SK-N-DZ (cell line): ENCODE measurements at regions not wholly inside any gene's neighbourhood (a gene's known extent, or its start where the extent isn't known, plus 50 kb on each side); places are given as distances from the start of the nearest gene placed in this dataset.

ENCODE experiments used
- DNase-seq: peaks from one replicate; pipeline ENCODE4 v3.0.0-alpha.2; 2015; ENCODE audit warnings: low spot score

DNA sequence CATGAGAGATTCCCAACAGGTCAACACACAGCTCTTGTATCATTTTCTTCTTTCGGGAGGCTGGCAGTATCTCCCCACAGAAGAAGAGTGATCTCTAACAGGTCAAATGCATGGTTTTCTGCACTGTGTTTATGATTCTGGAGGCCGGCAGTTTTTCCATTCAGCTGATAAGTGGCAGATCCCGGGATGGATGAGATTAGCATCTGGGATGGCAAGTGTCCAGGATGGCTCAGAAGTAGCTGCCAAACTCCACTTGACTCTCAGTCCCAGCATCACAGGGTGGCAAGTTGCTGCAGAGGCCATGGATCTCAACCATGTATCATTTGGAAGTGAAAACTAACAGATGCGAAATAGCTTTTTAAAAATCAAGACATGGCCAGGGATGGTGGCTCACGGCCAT, 97.8 kb upstream of the SLC44A1 start:
- DNase-seq, result peak; percentile 39

DNA sequence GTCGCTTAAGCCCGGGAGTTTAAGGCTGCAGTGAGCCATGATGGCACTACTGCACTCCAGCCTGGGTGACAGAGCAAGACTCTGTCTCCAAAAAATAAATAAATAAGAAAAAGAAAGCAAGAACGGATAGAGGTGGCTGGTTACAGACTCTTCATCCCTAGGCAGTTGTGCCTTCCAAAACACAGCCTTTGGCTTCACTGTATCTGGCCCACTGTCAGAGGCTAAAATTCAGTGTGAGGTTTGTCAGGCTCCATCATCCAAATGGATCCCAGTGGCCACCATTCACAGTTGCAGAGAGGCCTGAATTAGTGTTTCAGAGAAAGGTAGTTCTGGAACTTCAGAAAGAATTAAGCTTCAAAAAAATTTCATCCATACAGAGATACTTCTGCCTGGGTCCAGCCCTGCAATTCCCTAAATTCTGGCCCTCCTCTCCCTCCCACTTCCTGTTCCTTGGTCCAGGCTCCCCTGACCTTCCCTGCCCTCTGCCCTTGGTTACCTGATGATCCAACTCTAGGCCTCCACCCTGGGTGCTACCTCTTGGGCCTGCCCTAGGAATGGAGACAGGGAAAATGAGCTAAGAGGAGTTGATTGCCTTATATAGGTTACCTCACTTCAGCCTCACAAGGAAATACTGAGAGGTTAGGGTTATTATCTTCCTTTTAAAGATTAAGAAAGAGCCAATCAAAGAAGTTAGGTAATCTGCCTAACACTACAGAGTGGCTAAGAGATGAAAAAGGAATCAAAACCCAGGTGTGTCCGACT, 97.2 kb upstream of the SLC44A1 start:
- no peak for DNase-seq

DNA sequence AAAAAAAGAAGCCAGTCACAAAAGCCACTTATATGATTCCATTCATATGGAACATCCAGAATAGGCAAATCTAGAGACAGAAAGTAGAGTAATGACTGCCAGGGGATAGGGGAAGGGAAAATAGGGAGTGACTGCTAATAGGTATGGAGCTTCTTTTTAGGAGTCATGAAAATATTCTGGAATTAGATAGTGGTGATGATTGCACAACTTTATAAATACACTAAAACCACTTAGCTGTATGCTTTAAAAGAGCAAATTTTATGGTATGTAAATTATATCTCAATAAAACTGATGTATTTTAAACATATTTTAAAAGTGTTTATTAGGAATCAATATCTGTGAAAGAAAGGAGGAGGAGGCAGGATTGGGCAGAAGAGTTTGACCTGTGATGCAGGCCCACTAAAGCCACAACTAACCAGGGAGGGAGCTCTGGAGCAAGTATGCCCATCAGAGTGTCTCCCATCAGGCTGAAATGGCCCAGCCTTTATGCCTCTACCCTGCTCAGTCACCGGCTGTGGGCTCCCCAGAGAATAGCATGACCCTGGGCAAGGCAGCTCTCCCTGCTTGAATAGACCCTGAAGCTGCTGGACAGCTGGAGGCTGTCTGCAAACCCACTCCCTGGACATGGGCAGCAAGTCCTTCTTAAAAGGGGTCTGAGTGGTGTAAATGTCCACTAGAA, 96.0 kb upstream of the SLC44A1 start:
- DNase-seq, result peak; percentile 25

DNA sequence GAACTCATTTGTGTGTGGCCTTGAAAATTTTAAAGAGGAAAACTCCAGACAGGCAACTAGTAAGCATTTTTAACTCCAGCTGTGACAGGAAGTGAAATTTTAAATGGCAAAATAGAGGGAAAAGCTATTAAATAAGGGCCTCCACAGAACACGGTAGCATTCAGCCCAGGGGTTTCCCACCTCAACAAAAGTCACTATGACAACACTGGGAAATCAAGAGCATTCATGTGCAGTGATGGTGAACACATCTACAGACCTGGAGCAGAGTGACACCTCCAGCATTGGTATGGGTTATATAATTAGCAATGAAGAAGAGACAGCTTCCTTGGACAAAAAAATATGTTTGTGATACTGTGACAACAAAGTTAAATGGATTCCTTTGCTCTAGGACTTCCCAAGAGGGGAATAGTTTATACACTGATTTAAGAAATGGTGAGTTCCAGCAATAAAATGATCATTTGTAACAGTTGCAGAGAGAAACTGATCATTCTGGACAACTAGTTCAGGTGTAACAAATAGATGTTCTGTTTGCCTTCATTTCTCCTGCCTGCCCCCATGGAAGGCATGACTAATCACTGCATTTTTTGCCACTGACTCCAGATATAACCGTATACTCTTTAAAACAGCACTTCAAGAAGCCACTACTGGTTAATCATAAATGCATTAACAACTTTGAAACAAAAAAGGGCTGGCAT, 93.3 kb upstream of the SLC44A1 start:
- no peak for DNase-seq

DNA sequence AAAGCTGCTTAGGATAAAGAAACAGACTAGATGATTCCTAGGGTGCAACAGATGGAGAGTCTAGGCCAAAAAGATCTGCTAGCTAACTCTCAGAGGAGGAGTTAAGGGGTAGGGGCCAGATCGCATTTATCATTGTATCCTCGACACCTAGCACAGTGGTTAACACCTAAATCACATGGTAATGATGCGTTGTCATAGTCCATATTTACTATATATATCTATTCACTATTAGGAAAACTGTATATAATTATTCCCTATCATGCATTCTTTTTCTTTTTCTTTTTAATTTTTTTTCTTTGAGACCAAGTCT, 92.8 kb upstream of the SLC44A1 start:
- no peak for DNase-seq

DNA sequence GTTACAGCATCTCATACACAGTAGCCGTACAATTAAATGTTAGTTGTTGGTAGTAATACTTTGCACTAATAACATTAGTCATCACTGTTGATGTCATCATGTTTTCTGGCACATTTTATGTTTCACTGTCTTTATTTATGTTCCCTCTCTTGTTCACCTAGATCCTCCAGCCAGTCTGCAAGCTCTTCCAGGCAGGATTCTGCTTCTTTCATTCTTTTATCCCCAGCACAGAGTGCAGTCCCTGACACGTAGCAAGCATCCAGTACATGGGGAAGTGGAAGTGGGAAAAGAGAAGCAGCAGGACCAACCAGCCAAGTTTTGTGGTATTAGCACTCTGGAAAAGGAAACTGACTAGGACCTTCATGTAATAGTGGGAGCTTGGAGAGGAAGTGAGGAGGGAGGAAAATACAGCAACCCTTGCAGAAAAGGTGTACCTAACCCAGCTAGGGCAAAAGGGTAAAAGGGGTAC, 89.7 kb upstream of the SLC44A1 start:
- DNase-seq, result no peak

DNA sequence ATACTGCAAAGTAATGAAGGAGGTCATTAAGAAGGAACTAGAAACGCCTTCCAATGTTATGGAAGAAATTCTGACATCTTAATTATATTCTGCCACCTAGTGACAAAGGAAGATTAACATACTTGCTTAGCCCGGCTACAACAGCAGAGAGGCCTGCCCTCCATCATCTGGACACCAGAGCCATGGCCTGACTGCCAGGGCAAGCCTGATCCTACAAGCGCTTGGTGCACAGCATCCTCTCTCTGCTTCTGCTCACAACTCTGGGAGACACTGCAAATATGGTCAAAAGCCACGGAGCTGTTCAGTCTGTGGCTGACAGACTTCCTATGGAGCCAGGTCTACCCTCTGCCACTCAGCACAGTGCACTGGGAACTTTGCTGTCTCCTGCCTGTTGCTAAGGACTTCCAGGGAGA, 87.3 kb upstream of the SLC44A1 start:
- DNase-seq, result peak; percentile 77

DNA sequence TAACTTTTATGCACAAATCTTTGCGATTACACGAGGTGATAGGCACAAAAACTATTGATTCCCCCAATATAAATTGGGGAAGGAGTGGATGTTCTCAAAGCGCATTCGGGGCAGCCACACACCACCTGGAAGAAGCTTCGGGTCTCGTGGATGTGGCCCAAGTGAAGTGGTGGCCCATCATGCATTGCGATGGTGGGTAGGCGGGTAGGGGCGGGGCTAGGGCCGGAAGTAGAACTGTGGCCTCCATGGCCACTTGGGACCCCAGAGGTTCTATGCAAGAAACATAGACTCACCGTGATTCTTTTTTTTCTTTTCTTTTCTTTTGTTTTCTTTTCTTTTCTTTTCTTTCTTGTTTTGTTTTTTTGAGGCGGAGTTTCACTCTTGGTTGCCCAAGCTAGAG, 86.4 kb upstream of the SLC44A1 start:
- no peak for DNase-seq

DNA sequence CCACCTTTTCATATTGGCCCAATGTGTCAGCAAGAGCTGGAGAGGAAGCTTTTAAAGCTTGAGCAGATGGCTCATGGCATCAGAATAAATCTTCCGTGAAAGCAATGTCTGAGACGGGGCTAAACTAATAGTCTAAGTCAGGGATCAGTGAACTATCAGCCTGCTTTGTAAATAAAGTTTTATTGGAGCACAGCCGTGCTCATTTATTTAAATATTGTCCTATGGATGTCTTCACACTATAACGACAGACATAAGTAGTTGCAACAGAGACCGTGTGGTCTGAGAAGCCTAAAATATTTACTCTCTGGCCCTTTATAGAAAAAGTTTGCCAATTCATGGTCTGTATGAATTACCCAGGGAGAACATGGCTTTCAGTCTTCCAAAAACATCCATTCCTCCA, 85.6 kb upstream of the SLC44A1 start:
- DNase-seq, result no peak

DNA sequence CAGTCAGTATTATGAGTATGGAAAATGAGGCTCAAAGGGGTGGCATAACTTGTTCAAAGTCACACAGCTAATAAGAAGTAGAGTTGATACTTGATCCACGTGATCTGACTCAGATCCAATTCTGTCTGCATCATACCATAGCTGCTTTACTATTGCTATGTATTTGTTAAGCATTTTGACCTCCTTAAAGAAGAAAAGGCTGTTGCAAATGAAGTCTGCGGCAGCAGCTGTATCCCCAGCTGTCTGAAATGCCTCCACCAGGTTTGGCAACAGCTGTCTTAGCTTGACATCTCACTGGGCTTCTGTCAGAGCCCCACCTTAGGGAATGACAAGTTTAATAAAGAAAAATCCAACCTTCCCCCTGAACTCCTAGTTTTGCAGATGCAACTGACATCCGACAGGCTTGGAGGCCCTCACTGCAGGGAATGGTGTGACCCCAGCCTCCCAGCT, 75.6 kb upstream of the SLC44A1 start:
- no peak for DNase-seq

DNA sequence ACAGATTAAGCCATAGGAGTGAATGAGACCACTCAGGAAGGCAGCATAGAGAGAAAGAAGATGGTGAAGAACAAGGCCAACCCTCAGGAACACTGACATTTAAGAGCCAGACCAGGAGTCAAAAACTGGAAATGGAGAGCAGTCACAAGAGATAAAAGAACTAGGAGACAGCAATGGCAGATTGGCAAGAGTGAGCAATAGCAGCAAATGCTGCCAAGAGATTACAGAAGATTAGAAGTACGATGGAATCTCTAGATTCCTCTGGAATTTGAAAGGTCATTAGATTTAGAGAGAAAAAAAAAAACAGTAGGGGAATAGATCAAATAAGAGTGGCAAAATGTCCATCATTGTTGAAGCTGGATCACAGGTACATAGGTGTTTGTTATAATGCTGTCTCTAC, 73.4 kb upstream of the SLC44A1 start:
- DNase-seq, result no peak

DNA sequence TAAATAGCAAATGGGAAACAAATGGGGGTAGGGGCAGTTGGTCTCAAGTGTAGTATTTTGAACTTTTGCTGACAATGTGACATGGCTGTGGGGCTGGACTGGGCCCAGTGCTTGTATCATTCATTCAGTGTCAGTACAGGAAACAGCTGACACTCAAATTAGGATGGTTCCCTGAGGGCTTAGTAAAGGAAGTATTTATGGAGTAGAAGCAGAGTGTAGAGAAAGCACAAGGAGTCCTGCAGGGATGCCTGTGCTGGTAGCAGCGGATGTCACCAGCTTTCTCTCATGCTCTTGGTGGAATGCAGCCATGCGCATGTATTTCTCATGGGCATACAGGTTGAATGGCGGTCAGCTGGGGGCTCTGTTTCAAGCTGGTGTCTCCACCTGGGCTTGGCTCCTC, 72.9 kb upstream of the SLC44A1 start:
- DNase-seq, result no peak

DNA sequence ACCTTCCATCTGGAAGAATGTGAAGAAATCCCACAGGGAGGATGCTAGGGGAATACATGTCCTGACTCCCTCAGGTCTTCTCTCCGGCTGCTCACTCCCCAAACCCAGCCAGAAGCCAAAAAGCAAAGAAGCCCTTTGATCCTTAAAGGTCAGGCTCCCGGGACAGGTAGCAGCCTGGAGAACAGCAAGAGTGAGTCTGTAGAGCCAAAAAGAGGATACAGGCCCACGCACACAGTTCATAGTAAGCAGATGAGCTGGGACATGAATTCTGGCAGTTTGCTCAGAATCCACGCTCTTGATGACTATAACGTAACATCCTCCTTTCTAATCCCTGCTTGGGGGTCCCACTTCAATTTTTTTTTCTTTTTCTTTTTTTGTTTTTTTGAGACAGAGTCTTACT, 72.0 kb upstream of the SLC44A1 start:
- DNase-seq, result no peak

DNA sequence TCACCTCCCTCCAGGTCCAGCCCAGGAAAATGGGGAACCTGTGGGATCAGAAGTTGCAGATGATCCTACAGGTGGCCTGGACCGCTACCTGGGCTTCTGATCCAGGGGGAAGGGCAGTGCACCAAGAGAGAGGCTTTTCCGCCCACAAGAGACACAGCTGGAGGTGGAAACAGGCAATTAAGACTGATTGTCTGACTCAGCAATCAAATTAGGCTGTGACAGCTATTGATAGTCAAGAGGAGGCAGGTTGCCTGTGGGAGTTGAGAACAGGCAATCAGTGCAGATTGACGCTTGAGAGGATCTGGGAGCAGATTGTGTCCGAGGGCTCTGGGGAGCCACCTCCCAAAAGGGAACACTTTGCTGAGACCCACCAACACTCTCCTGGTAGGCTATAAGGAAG, 71.1 kb upstream of the SLC44A1 start:
- peak; percentile 11 for DNase-seq

DNA sequence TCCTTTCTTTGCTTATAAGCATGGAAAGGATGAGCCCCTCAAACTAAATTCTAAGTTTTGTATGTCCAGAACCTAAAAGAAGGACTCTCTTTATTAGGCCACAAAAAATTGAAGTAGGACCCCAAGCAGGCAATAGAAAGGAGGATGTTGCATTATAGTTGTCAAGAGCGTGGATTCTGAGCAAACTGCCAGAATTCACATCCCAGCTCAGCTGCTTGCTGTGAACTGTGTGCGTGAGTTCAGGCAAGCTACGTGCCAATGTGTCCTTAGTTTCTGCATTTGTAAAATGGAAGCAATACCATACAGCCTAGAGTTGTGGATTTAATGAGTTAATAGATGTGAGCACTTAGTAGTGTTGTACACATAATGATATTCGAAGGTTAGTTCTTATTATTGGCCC, 70.6 kb upstream of the SLC44A1 start:
- DNase-seq, result no peak

DNA sequence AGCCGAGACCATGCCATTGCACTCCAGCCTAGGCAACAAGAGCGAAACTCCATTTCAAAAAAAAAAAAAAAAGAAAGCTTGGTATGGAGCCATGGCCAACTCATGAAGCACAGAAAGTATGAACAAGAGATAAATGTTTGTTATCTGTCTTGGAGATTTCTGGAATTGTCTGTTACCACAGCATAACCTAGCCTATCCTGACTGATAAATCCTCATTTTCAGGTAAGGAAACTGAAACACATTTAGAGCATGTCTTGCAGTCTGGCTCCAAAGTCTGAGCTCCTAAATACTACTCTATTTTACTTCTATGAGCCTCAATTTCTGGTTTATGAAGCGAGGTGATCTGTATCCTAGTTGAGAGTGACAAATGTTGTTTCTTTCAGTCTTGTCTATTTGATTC, 68.3 kb upstream of the SLC44A1 start:
- DNase-seq, result no peak

DNA sequence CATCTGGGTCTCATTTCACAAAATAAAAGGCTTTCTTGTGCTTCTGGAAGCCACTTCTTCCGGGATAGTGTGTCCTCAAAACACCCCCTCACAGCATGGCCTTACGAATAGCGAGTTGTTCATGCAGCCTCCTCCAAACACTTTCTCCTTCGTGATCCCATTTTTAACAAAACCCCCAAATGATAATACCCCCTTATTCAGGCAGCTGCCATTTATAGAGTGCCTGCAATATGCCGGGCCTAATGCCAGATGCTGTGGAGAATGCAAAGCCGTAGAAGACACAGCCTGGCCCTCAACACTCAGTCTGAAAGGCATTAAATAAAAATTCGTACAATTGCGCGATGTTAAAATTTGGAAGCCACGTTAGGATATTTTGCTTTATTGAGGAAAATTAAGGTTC, 66.4 kb upstream of the SLC44A1 start:
- no peak for DNase-seq

DNA sequence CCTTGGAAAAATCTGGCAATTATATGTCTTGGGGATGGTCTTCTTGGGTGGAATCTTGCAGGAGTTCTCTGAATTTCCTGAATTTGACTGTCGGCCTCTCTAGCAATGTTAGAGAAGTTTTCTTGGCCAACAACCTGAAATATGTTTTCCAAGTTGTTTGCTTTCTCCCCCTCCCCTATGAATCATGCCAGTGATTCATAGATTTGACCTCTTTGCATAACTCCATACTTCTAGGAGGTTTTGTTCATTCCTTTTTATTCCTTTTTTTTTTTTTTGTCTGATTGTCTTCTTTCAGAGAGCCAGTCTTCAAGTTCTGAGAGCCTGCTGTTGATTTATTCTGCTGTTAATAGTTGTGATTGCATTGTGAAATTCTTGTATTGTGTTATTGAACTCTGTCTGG, 56.7 kb upstream of the SLC44A1 start:
- no peak for DNase-seq

DNA sequence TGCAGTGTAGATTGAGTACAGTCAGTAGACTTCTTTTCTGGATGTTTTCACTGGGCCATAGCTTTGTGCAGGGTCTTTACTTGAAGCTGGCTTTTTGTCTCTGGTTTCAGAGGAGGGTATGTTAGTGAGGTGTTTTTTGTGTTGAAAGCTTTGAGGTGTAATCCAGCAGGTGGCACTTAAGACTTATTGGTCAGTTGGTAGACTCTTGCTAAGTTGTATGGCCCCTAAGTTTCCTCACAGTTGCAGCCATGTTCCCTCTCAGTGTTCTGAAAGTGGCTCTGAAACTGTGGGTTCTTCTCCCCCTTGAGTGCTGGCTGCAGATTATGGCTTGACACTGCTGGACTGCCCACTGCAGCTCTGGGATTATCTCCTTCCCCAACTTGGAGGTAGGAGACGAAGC, 55.7 kb upstream of the SLC44A1 start:
- DNase-seq, result no peak

DNA sequence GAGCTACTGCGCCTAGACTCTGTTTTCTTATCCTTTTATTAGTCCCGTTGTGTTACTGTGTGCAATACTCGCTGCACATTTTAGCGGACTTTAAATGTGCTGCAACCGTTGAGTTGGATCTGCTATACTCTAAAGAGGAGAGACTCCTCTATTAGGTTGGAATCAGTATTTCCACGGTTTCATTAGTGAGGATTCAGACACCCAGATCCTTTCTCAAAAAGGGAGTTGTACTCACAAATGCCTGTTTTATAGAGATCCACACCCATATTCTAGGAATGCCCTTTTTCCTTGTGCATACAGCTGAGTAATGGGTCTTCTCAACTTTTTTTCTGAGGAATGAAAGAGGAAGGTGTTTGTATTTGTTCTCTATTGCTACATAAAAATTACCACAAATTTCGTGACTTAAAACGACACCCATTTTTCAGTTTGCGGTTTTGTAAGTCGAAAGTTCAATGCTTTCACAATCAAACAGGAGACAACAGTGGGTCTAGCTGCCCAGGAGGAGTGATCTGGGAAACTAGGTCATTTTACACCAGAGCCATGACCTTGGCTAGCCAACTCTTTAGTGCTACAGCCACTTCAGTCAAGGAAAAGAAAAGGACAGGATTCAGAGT, 52.8 kb upstream of the SLC44A1 start:
- no peak for DNase-seq

DNA sequence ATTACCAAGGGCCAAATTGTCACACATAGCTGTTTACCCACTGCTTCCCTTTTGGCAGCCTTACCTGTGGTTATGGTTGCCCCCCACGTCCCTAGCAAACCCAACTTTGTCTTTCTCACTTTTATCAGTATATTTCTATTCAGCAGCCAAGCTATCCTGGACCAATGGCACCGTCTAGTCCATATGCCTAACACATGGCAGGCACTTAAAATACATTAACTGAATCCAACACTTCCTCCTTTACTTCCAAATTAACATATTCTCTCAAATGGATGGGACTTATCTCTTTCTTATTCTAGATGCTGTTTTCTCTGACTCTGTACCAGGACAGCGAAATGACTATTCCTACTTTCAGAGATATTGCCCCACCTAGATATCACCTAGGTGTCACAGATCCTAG, 50.9 kb upstream of the SLC44A1 start:
- DNase-seq, result no peak

DNA sequence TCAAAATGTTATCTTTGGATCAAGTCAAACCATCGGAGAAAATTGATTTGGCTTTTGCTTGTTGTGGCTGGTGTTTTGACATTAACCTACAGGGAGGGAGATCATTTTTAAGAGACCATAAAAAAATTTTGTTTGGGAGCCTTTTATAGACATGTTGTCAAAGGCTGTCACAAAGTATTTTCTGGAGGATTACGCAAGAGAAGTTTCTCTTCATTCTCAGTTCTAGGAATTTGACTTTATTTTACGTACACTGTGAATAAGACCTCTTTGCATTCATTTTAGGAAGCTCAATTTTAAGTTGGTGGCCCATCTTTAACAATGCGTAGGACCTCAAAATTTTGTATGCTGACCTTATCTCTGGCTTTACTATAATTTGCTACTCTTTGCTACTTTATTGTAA, 50.2 kb upstream of the SLC44A1 start:
- DNase-seq, result no peak
